Stimulated activated naive B cell treated with anti-CD40 and anti-IgM and Interleukin-4, amounts not matched to agents 10 μg/mL and 1 μg/mL and 100 μg/mL, for 72 hours (primary cell): ENCODE measurements at regions not wholly inside any gene's neighbourhood (a gene's known extent, or its start where the extent isn't known, plus 50 kb on each side); places are given as distances from the start of the nearest gene placed in this dataset.
"Not testable (repeated sequence)": the region's sequence is repeated elsewhere in the genome, so short reads cannot be mapped to it uniquely, and the experiment has no call there.

Experiments
- ATAC-seq, 2 donors: fragments of 150-1000 bp; cut with Tn5 transposase; replicated peaks; 2 replicates each; pipeline ENCODE4 v1.10.0; 2021; ENCODE audit warnings: moderate library complexity in 1 of 2
- DNase-seq: peaks from one replicate; pipeline ENCODE4 v3.0.0; 2021
- H3K27ac Mint-ChIP-seq: one replicate; pipeline ENCODE4 v1.8.0; 2022; ENCODE audit warnings: mild to moderate bottlenecking, mixed read lengths
- H3K27me3 Mint-ChIP-seq, 2 donors: one replicate each; pipeline ENCODE4 v1.8.0; 2022; ENCODE audit warnings: mixed read lengths in 2 of 2
- H3K36me3 Mint-ChIP-seq, 2 donors: one replicate each; pipeline ENCODE4 v1.8.0; 2022; ENCODE audit warnings: mixed read lengths in 2 of 2, mild to moderate bottlenecking in 1 of 2
- H3K4me1 Mint-ChIP-seq, 2 donors: one replicate each; pipeline ENCODE4 v1.8.0; 2022; ENCODE audit warnings: mixed read lengths in 2 of 2, mild to moderate bottlenecking in 1 of 2
- H3K4me3 Mint-ChIP-seq, 2 donors: one replicate each; pipeline ENCODE4 v1.8.0; 2022; ENCODE audit warnings: mild to moderate bottlenecking in 2 of 2, mixed read lengths in 2 of 2, moderate library complexity in 1 of 2
- H3K9me3 Mint-ChIP-seq, 2 donors: one replicate each; pipeline ENCODE4 v1.8.0; 2022; ENCODE audit warnings: mixed read lengths in 2 of 2, mild to moderate bottlenecking in 1 of 2

DNA sequence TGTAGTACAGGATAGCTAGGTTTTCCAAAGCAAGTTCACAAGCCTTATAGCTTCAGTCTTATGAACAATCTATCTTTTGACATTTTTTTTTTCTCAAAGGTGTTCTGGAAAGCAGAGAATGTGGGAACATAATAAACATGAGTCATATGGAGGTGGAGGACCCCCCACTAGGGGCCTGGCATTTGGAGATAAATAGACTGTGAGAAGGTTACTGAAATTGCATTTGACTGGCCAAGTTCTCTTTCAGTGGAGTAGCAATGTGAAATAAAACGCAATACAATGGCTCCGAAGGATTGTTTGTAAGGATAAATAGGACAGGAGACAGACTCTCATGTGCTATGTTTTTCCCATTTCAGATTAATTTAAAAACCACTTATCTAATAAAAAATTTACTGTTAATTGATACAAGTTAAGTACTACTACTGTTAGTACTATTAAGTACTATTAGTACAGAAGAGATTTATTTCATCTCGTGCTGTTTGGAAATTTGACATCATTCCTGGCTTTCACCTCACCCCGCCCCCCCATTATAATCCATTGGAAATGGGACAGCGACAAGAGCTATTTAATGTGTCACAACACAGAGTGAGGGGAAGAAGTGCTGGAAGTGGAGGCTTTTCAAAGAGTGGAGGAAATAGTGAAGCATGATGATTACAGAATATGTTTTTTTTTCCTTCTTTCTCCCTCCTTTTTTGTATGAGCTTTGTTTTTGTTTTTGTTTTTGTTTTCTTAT lies 122.6 kb upstream of the ID4 start:
- no peak for DNase-seq
- no peak overlapping the region for H3K4me3 Mint-ChIP-seq

DNA sequence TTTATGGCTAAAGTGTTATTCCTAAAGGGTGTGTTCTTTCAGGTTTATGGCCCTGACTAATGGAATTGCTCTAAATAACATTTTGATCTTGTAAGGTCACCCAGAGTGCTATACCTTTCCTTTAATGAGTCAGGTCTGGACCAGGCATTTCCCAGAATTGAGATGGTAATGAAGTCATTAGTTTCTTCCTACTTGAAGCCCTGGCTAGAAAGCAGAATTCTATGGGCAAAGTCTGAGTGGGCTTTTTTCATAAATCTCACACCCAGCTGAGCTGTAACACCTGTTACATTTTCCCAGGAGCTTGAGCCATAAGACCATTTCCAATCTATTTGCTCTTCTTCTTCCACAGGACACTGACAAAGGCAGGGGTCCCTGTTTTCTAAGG lies 122.0 kb upstream of the ID4 start:
- Mint-ChIP-seq H3K27ac (no peak overlapping the region), H3K9me3 (peaks cover 0 to 2% of the 10 kb centered on the region in 2 donors), H3K36me3 (no peaks in the 10 kb centered on the region), H3K4me3 (no peak overlapping the region), H3K27me3 (no peaks in the 10 kb centered on the region), H3K4me1 (no peaks in the 10 kb centered on the region)
- ATAC-seq = no peak
- no peak for DNase-seq

More for the DNA sequence above, 122.6 kb upstream of the ID4 start:
- Mint-ChIP-seq H3K4me1 (no peaks in the 10 kb centered on the region), H3K27ac (no peak overlapping the region), H3K27me3 (no peaks in the 10 kb centered on the region), H3K9me3 (peaks cover 0 to 2% of the 10 kb centered on the region in 2 donors), H3K36me3 (no peaks in the 10 kb centered on the region)
- no peak for ATAC-seq

DNA sequence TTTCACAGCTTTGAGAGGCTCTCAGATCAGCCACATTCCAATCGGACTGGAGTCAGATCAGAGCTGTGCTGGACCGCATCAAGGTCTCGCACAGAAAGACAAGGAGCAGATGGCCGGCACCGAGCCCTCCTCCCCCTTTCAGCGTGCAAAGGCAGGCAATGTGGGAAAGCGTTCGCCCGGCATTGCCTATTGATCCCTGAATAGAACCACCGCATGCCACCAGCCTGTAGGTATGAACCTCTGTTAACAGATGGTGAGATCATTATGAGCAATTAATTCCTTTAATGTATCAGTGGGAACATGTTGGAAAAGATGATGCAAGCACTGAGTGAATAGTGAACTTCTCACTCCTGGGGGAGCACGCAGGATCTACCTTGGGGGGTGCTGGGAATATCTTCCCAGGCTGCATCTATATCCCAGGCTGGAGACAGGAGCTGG lies 117.5 kb upstream of the ID4 start:
- Mint-ChIP-seq H3K36me3 (no peaks in the 10 kb centered on the region), H3K4me3 (no peak overlapping the region), H3K4me1 (no peaks in the 10 kb centered on the region), H3K27me3 (no peaks in the 10 kb centered on the region), H3K9me3 (peaks cover 0 to 2% of the 10 kb centered on the region in 2 donors), H3K27ac (no peak overlapping the region)
- no peak for DNase-seq
- ATAC-seq = no peak

DNA sequence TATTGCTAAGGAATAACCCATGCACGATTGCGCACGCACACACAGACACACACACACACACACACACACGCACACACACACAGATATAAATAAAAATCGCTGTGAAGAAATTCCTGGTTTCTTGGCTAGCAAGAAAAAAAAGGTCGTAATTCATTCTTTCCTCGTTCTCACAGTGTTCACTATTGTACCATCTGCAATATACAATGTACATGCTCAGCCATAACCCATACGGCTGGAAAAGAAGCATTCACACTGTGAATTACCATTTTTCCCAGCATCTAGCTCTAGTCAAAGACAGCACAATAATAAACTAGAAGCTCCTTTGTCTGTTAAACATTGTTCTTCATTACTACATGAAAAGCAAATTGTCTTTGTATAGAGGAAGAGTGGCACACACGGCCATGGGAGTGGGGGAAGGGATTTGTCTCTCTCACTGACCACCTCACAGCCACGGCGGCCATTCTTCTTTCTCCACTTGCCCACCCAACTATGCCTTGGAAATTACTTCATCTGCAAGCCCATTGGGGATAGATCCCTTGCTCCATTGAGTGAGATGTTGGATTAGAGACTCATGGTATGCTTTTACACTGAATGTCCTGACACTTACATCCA lies 115.3 kb upstream of the ID4 start:
- Mint-ChIP-seq H3K27ac (no peak overlapping the region), H3K4me1 (no peaks in the 10 kb centered on the region)

DNA sequence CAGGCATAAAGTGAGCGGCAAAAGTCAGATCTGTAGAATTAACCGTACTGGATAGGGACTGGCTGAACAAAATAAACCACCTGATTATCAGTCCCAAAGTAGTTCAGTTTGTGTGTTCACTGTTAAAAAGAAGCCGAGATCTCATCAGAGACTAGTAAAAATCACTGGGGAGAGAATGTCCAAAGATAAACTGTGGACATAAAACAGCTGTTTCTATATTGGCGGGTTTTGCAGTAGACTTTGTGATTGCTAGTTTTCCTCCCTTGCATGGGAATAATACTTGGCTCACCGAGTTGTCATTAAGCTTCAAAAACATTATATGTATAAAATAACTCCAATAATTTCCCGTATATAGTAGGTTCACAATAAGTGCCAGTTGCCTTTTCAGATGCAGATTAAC lies 114.2 kb upstream of the ID4 start:
- Mint-ChIP-seq H3K4me1 (no peaks in the 10 kb centered on the region), H3K36me3 (no peaks in the 10 kb centered on the region), H3K27me3 (no peaks in the 10 kb centered on the region), H3K9me3 (peaks cover 0 to 3% of the 10 kb centered on the region in 2 donors), H3K4me3 (no peak overlapping the region), H3K27ac (no peak overlapping the region)
- ATAC-seq (no peak), DNase-seq (no peak)

More for the DNA sequence above, 115.3 kb upstream of the ID4 start:
- Mint-ChIP-seq H3K4me3 (no peak overlapping the region), H3K36me3 (no peaks in the 10 kb centered on the region), H3K9me3 (peaks cover 0 to 3% of the 10 kb centered on the region in 2 donors), H3K27me3 (no peaks in the 10 kb centered on the region)
- DNase-seq (no peak), ATAC-seq (no peak)

DNA sequence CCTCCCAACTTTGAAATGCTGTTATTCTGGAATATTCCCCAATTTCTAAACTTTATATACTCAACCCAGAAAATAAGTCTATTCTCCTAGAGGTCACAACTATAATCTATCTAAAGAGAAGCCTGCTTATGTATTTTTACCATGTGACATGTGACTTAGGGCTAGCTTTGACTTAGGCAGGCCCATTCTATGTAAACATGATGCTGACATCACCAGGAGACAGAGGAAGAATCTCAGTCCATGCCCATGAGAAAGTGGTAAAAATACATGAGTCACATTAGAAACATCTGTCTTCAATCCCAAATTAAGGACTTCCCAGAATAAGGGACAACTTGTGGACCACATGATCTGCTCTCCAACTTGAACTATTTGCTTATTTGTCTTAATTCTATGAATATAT lies 113.6 kb upstream of the ID4 start:
- no peaks in the 10 kb centered on the region for H3K4me1 Mint-ChIP-seq
- no peaks in the 10 kb centered on the region for H3K27me3 Mint-ChIP-seq
- H3K27ac Mint-ChIP-seq = no peak overlapping the region
- DNase-seq = no peak
- H3K4me3 Mint-ChIP-seq = no peak overlapping the region
- ATAC-seq = no peak
- no peaks in the 10 kb centered on the region for H3K36me3 Mint-ChIP-seq
- H3K9me3 Mint-ChIP-seq = peaks cover 0 to 3% of the 10 kb centered on the region in 2 donors

DNA sequence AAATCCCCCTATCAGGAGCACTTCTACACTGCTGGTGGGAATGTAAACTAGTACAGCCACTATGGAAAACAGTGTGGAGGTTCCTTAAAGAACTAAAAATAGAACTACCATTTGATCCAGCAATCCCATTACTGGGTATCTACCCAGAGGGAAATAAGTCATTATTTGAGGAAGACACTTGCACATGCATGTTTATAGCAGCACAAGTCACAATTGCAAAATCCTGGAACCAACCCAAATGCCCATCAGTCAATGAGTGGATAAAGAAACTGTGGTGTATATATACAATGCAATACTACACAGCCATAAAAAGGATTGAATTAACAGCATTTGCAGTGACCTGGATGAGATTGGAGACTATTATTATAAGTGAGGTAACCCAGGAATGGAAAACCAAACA lies 111.7 kb upstream of the ID4 start:
- not testable (repeated sequence) for H3K4me3 Mint-ChIP-seq, DNase-seq, H3K36me3 Mint-ChIP-seq, ATAC-seq, H3K9me3 Mint-ChIP-seq, H3K27me3 Mint-ChIP-seq, H3K27ac Mint-ChIP-seq, H3K4me1 Mint-ChIP-seq

DNA sequence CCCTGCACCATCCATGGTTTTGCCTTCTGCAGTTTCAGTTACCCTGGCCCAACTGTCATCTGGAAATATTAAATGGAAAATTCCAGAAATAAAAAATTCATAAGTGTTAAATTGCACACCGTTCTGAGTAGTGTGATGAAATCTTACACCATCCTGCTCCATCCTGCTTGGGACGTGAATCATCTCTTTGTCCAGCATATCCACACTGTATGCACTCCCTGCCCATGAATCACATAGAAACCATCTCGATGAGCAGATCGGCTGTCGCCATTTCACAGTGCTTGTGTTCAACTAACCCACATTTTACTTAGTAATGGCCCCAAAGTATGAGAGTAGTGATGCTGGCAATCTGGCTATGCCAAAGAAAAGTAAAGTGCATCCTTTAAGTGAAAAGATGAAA lies 105.9 kb upstream of the ID4 start:
- no peak overlapping the region for H3K4me3 Mint-ChIP-seq
- H3K27me3 Mint-ChIP-seq = no peaks in the 10 kb centered on the region
- DNase-seq = no peak
- H3K27ac Mint-ChIP-seq = no peak overlapping the region
- no peaks in the 10 kb centered on the region for H3K36me3 Mint-ChIP-seq
- no peaks in the 10 kb centered on the region for H3K4me1 Mint-ChIP-seq
- peaks cover 2 to 3% of the 10 kb centered on the region in 2 donors for H3K9me3 Mint-ChIP-seq
- ATAC-seq = no peak

DNA sequence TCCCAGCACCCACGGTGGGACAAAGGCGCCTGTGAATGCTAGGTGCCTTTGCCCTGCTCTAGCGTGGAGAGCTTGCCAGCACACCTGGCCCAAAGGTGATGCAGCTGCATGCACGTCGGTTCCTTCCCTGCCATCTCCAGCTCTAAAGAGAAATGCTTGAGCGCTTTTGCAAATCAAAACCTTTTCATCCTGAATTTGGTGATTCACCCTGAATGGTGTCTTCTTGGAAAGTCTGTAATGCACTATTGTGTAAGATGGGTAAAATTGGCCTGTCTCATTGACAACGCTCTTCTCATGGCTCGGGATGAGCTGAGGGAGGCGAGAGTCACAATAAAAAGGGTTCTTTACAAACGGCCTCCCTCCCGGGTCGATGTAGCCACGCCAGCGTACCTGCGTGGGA lies 103.1 kb upstream of the ID4 start:
- DNase-seq (no peak), ATAC-seq (no peak)
- no peaks in the 10 kb centered on the region for H3K27me3 Mint-ChIP-seq
- no peak overlapping the region for H3K27ac Mint-ChIP-seq
- no peak overlapping the region for H3K4me3 Mint-ChIP-seq
- H3K9me3 Mint-ChIP-seq = peaks cover 0 to 2% of the 10 kb centered on the region in 2 donors
- no peaks in the 10 kb centered on the region for H3K36me3 Mint-ChIP-seq
- H3K4me1 Mint-ChIP-seq = no peaks in the 10 kb centered on the region

DNA sequence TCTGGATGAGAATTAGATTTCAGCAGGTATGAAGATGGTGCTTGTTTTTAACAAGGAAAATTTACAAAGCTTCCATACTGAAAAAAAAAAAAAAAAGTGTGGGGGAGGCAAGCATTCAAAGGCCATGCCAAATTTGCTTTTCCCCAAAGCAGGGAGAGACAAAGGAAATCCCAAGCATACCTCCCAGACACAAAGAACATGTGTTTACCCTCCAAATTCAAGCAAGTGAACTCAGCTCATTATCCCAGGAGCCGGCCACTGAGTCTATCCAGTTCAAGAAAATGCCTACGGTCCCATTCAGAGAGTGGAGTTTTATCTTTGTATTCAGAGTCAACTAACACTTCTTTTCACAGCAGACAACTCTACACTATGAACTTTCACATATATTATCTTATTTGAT lies 102.7 kb upstream of the ID4 start:
- no peak for ATAC-seq
- H3K4me1 Mint-ChIP-seq = no peaks in the 10 kb centered on the region
- no peaks in the 10 kb centered on the region for H3K36me3 Mint-ChIP-seq
- H3K4me3 Mint-ChIP-seq = no peak overlapping the region
- DNase-seq = no peak
- H3K27ac Mint-ChIP-seq = no peak overlapping the region
- no peaks in the 10 kb centered on the region for H3K27me3 Mint-ChIP-seq
- peaks cover 0 to 2% of the 10 kb centered on the region in 2 donors for H3K9me3 Mint-ChIP-seq

DNA sequence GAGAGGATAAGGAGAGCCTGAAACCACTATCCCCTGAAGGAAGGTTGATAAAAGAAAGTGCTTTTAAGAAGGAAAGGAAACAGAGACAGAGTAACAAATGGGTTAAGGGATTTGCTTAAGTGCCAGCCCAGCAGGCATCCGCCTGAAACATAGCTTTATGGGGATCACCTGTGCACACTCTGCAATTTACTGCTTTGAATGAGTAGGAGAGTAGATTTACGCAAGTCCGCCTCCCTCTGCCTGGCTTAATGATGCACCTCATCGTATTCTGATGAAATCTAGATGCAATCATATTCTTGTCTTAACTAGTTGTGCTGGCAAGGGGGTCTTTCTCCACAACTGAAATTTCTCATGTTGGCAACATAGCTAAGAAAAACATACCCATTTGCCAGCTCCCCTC lies 101.1 kb upstream of the ID4 start:
- no peak for DNase-seq
- H3K36me3 Mint-ChIP-seq = no peaks in the 10 kb centered on the region
- H3K27me3 Mint-ChIP-seq = no peaks in the 10 kb centered on the region
- H3K27ac Mint-ChIP-seq = no peak overlapping the region
- no peaks in the 10 kb centered on the region for H3K4me1 Mint-ChIP-seq
- no peak overlapping the region for H3K4me3 Mint-ChIP-seq
- no peak for ATAC-seq
- H3K9me3 Mint-ChIP-seq = peaks cover 0 to 2% of the 10 kb centered on the region in 2 donors

DNA sequence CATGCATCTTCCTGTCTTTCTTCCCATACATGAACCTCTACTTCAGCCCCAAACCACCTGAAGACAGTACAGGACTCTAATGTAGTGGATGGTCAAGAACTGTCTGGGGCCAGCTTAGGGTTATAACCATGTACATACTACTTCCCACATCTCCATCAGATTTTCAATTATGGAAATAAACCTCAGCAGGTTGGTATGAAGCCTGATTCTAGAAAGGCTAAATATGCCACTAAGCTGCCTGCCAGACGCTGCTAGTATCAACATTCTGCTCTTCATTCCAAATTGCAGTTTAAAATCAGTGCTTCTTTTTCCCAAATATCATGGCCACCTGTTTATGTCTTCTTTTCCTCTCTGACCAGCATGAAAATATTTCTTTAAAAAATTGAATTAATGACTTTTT lies 99.2 kb upstream of the ID4 start:
- no peak for DNase-seq
- no peak overlapping the region for H3K27ac Mint-ChIP-seq
- H3K27me3 Mint-ChIP-seq = no peaks in the 10 kb centered on the region
- ATAC-seq = no peak
- H3K4me3 Mint-ChIP-seq = no peak overlapping the region
- H3K36me3 Mint-ChIP-seq = no peaks in the 10 kb centered on the region
- peaks cover 0 to 3% of the 10 kb centered on the region in 2 donors for H3K9me3 Mint-ChIP-seq
- H3K4me1 Mint-ChIP-seq = no peaks in the 10 kb centered on the region

DNA sequence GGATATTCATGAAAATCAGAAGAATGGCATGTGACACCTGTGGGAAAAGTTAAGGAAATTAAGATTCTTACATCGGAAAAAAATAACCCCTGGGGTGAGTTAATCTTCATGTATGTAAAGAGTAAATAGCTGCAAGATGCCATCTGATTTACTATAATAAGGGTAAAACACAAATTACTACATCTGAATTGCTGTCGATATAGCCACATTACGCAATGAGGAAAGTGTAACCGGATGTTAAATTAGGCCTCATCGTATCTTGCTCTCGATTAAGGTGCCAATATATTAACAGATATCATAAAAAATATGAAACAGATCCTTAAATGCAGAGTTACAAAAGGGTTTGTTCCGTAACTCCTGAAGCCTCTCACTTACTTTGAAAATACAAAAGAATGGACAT lies 87.4 kb upstream of the ID4 start:
- Mint-ChIP-seq H3K36me3 (no peaks in the 10 kb centered on the region), H3K9me3 (peaks cover 4 to 9% of the 10 kb centered on the region in 2 donors), H3K4me3 (no peak overlapping the region), H3K27me3 (no peaks in the 10 kb centered on the region), H3K4me1 (no peaks in the 10 kb centered on the region), H3K27ac (no peak overlapping the region)
- DNase-seq (no peak), ATAC-seq (no peak)

DNA sequence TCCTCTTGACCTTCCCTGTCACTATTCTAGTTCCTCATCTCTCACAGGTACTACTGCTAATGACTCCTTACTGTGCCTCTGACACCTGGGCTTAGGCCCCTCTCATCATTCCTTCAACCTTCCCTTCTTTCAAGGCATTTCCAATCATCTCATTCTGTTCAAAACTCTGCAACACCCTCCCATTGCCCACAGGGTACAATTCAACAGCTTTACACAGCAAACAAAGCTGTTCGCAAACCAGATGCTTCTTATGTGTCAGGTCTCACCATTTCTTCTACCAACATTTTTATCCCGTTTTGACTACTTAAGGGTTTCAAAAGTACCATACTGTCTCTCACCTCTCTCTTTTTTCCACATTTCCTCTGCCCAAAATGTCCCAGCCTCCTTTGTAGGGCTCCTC lies 84.4 kb upstream of the ID4 start:
- Mint-ChIP-seq H3K36me3 (no peaks in the 10 kb centered on the region), H3K27ac (no peak overlapping the region), H3K4me3 (no peak overlapping the region), H3K4me1 (no peaks in the 10 kb centered on the region), H3K27me3 (no peaks in the 10 kb centered on the region), H3K9me3 (peaks cover 4 to 8% of the 10 kb centered on the region in 2 donors)
- no peak for DNase-seq
- ATAC-seq = no peak

DNA sequence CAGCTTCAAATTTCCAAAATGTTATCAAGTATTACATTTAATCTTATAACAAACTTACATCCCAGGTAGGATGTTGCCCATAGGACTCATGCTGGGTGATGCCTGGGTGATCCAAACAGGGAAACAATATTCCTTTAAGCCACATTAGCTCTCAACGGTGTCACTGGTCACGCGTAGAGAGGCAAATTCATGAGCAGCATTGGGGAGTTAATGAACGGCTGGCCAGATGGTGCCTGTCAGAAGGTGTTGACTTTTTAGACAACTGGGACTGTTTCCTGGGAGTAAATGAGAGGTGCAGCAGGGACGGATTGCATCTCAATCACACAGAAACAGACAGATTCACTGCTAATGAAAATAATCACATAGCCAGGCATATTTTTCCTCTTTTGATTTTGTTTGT lies 83.3 kb upstream of the ID4 start:
- Mint-ChIP-seq H3K9me3 (peaks cover 0 to 5% of the 10 kb centered on the region in 2 donors), H3K27ac (no peak overlapping the region), H3K27me3 (no peaks in the 10 kb centered on the region), H3K4me3 (no peak overlapping the region), H3K36me3 (no peaks in the 10 kb centered on the region), H3K4me1 (no peaks in the 10 kb centered on the region)
- ATAC-seq (no peak), DNase-seq (no peak)
